ENCODE measurements at regions not wholly inside any gene's neighbourhood (a gene's known extent, or its start where the extent isn't known, plus 50 kb on each side); places are given as distances from the start of the nearest gene placed in this dataset.
"Not testable (repeated sequence)": the region's sequence is repeated elsewhere in the genome, so short reads cannot be mapped to it uniquely, and the experiment has no call there.

DNA sequence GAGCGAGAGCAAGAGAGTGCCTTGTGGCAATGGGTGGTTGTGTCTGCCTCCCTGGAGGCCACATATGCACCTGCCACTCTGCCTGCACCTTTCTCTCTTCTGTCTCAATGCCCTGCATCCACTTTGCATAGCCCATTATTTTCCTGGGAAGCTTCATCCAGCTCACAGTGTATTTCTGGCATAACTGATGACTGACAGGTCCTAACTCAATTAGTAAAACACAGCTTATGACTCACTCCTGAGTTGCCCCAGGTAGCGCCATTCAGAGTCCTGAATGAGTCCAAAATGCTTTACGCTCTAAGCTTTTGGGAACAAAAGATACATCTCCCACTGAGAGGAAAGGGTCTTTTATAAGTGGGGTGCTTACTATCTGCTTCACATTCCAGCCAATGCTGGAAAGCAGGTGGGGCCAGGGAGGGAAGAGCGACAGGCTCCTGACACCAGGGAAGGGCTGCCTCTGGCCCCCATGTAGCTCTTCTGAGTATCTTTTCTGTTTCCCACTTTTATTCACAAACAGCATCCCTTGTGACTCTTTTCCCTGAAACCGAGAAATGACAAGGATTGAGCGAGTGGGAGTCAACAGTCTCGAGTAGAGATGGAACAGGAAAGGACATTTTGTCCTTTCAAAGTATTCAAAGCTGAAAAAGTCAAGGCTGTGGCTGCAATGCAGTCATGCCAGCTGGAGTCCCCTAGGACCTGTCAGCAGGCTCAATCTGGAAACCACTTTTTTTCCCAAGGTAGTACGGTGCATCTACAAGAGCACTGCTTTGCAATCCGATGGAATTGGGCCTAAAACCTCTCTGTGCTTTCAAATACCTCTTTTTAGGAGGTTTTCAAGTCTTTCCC lies 479.3 kb upstream of the PODXL start:
- DNase-seq: no peak
- in situ Hi-C loops (cut with HindIII; ENCODE audit: low pct_ligation_motif_present, low pct_unique_long_range_greater_than_20kb, low sequenced_read_pairs): no loop called here

DNA sequence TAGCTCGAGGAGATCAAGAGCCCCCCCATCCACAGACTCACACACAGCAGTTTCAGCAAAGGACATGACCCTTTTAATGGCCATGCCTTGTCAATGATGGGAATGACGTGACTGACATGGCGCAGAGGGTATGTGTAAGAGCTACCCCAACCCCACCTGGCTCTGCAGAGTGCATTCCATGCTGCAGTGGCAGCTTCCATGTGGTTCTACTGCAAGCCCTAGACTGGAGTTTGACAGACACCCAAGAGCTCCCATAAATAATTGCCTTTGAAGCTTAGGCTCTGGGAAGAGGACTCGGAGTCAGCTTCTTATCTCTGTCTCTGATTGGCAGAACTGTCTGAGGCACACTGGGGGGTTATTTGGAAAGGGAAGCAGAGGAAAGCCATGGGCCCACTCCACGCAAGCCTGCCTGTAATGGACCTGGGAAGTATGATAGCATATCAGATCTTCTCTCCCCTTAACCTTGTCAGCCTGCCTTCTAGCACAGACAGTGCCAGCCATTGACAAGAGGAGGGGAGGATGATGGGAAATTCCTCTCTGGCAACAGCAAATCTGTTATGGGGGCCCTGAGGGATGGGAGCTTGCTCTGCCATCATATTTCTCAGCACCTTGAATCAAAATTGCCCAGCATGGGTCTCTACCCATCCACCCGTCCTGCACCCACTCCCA lies 478.5 kb upstream of the PODXL start:
- in situ Hi-C loops (cut with HindIII; ENCODE audit: low pct_ligation_motif_present, low pct_unique_long_range_greater_than_20kb, low sequenced_read_pairs): no loop called here
- no peak for DNase-seq

DNA sequence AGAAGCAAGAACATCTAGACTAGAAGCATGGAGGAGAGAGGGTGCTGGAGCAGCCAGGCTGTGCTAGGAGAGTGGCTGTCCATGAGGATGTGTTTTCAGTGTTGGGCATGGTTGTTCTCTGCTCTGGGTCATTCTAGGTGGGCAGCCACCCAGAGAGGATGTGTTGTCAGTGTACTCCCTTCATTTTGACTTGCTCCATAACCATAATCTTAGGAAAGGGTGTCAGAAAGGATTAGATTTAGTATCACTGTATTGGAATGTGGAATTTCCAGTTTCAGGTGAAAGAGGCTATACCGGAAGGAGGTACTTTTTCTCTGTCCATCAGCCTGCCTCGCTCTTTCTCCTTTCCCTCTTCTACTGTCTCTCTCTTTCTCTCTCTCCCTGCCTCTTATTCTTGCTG lies 474.5 kb upstream of the PODXL start:
- in situ Hi-C loops (cut with HindIII; ENCODE audit: low pct_ligation_motif_present, low pct_unique_long_range_greater_than_20kb, low sequenced_read_pairs): no loop called here
- no peak for DNase-seq

GRCh38 chr7:132030086-132030568 lies 473.7 kb upstream of the PODXL start:
- in situ Hi-C loops (cut with HindIII; ENCODE audit: low pct_ligation_motif_present, low pct_unique_long_range_greater_than_20kb, low sequenced_read_pairs): no loop called here
- no peak for DNase-seq

DNA sequence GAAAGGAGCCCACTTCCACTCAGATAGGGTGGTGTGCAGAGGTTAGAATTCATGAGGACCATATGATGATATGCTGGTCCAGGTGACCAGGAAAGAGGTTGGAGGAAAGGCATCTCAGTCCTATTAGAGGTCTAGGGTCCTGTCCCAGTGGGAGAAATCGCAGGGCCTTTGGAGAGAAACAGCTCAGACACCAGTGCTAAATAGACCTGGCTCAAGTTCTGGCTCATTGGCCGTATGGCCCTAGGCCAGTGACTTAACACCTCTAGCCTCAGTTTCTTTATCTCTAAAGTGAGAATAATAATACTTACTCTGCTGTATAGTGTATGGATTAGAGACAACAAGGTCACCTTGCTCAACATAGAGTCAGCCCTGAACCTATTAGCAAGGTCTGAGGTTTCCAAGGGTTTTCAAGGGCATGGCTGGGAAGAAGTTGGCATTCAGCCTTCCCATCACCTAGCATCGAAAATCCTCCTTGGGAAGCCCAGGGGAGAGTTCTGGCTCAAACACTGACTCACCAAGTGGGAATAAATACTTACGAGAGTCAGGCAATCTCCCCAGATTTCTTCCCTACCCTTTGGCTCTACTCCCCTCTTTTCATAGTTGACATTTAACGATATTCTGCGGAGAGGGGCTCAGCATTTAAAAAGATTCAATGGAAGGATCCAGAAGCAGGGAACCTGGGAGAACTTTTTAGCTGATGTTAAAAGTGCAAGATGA lies 473.1 kb upstream of the PODXL start:
- no peak for DNase-seq
- in situ Hi-C loops (cut with HindIII; ENCODE audit: low pct_ligation_motif_present, low pct_unique_long_range_greater_than_20kb, low sequenced_read_pairs): no loop called here

DNA sequence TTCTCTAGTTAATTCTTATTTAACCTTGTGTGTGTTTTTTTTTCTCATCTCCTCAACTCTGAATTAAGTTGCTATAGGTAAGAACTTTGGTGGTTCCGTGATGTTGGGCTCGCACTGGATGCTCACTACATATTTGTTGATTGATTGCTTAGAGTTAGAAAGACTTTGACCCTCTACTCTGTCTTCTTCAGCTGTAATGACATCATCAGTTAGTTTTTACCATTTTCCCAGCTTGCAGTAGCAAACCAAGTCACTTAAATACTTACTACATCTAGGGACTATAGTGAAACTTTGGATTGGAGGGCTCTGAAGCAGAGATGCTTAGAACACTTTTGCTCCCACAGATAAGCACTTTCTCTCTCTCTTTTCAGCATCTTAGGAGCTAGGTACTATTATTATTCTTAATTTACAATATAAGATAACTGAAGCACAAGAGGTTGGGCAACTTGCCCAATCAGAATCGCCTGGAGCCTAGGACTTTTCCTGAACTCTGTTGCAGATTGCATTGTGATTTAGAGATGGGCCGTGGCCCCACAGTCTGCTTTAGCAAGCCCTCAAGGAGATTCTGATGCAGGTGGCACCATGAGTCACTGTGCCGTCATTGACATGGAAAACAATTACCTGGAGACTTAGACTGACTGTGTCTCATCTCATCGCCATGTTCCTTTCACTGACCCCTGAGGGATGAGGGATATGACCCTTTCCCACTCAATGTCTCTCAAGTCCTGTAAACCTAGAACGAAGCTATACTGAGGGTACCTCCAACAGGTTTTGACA lies 471.9 kb upstream of the PODXL start:
- no peak for DNase-seq
- in situ Hi-C loops (cut with HindIII; ENCODE audit: low pct_ligation_motif_present, low pct_unique_long_range_greater_than_20kb, low sequenced_read_pairs): no loop called here

GRCh38 chr7:132024290-132024689 lies 467.9 kb upstream of the PODXL start:
- DNase-seq: no peak
- in situ Hi-C loops (cut with HindIII; ENCODE audit: low pct_ligation_motif_present, low pct_unique_long_range_greater_than_20kb, low sequenced_read_pairs): no loop called here

GRCh38 chr7:132023466-132023865 lies 467.0 kb upstream of the PODXL start:
- no peak for DNase-seq
- in situ Hi-C loops (cut with HindIII; ENCODE audit: low pct_ligation_motif_present, low pct_unique_long_range_greater_than_20kb, low sequenced_read_pairs): no loop called here

DNA sequence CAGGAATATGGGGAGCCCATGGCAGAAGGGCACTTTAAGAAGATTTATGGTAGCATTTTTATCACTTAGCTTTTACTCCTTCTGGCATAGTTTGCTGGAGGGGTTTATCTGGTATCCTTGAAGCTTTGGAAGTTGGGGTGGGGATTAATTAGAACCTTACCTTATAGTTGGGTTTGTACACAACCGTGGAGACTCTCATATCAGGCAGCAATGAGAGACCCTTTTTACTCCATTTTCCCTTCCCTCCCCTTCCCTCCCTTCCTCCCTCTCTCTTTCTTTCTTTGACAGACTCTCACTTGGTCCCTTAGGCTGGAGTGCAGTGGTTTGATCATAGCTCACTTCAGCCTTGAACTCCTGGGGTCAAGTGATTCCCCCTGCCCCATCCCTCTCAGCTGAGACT lies 465.8 kb upstream of the PODXL start:
- DNase-seq: no peak

GRCh38 chr7:132019703-132020102 lies 463.3 kb upstream of the PODXL start:
- in situ Hi-C loops (cut with HindIII; ENCODE audit: low pct_ligation_motif_present, low pct_unique_long_range_greater_than_20kb, low sequenced_read_pairs): no loop called here
- DNase-seq: no peak

More for the DNA sequence above, 465.8 kb upstream of the PODXL start:
- in situ Hi-C loops (cut with HindIII; ENCODE audit: low pct_ligation_motif_present, low pct_unique_long_range_greater_than_20kb, low sequenced_read_pairs): no loop called here

GRCh38 chr7:132009778-132010177 lies 453.4 kb upstream of the PODXL start:
- in situ Hi-C loops (cut with HindIII; ENCODE audit: low pct_ligation_motif_present, low pct_unique_long_range_greater_than_20kb, low sequenced_read_pairs): no loop called here
- DNase-seq: no peak

GRCh38 chr7:132004529-132004928 lies 448.1 kb upstream of the PODXL start:
- DNase-seq: no peak
- in situ Hi-C loops (cut with HindIII; ENCODE audit: low pct_ligation_motif_present, low pct_unique_long_range_greater_than_20kb, low sequenced_read_pairs): no loop called here

- DNase-seq: no peak
- in situ Hi-C loops (cut with HindIII; ENCODE audit: low pct_ligation_motif_present, low pct_unique_long_range_greater_than_20kb, low sequenced_read_pairs): no loop called here
Measured at GRCh38 chr7:132002343-132002968, 446.0 kb upstream of the PODXL start.

DNA sequence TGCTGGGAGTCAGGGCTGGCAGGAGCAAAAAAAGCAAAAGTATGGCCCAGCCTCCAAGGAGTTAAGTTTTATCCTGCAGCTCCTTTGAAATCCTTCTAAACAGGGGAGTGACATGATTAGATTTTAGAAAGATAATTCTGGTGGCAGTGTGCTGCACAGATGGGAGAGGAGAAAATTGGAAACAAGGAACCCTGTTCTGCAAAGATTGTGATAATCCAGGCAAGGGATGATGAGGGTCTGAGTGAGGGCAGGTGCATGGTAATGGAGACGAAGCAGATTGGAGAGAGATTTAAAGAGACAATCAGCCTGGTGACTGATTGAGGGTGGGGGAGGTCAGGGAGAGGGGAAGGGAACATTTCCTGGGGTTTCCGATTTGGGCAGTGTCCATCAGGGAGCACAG lies 444.7 kb upstream of the PODXL start:
- in situ Hi-C loops (cut with HindIII; ENCODE audit: low pct_ligation_motif_present, low pct_unique_long_range_greater_than_20kb, low sequenced_read_pairs): no loop called here
- no peak for DNase-seq

- DNase-seq: no peak
- in situ Hi-C loops (cut with HindIII; ENCODE audit: low pct_ligation_motif_present, low pct_unique_long_range_greater_than_20kb, low sequenced_read_pairs): no loop called here
Measured at GRCh38 chr7:131999193-131999592, 442.8 kb upstream of the PODXL start.

DNA sequence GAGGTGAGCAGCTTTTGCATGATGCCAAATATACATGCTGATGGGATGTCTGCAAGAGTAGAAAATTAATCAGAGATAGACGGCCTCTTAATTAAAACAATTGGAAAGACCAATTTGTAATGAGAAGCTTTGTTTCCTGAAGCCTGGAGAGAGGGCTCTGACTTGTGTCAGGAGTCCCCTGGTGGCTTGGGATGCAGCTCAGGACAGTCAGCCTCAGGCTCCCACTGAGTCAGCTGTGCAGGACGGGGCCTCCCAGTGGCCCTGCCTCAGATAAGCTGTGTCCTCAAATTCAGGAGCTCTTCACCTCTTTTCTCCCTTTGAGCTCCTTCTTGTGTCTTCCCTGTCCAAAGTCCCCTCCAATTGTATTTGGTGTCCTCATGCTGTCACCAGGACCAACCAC lies 438.9 kb upstream of the PODXL start:
- in situ Hi-C loops (cut with HindIII; ENCODE audit: low pct_ligation_motif_present, low pct_unique_long_range_greater_than_20kb, low sequenced_read_pairs): no loop called here
- no peak for DNase-seq

DNA sequence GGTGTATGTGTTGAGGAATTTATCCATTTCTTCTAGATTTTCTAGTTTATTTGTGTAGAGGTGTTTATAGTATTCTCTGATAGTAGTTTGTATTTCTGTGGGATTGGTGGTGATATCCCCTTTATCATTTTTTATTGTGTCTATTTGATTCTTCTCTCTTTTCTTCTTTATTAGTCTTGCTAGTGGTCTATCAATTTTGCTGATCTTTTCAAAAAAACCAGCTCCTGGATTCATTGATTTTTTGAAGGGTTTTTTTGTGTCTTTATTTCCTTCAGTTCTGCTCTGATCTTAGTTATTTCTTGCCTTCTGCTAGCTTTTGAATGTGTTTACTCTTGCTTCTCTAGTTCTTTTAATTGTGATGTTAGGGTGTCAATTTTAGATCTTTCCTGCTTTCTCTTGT lies 424.6 kb upstream of the PODXL start:
- DNase-seq: not testable (repeated sequence)

DNA sequence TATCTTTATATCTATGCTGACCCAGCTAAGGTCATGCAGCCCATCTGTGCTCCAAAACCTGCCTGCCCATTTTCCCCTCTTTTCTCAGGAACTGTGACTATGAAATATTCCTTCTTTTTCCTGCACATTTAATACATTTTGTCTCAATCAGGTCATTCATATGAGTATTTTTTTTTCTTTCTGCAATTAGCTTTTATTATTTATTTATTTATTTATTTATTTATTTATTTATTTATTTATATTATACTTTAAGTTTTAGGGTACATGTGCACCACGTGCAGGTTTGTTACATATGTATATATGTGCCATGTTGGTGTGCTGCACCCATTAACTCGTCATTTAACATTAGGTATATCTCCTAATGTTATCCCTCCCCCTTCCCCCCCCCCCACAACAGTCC lies 421.7 kb upstream of the PODXL start:
- in situ Hi-C loops (cut with HindIII; ENCODE audit: low pct_ligation_motif_present, low pct_unique_long_range_greater_than_20kb, low sequenced_read_pairs); DNase-seq: not testable (repeated sequence)

More for the DNA sequence above, 424.6 kb upstream of the PODXL start:
- in situ Hi-C loops (cut with HindIII; ENCODE audit: low pct_ligation_motif_present, low pct_unique_long_range_greater_than_20kb, low sequenced_read_pairs): not testable (repeated sequence)
